Mammary epithelial cell (primary cell): ENCODE measurements at regions not wholly inside any gene's neighbourhood (a gene's known extent, or its start where the extent isn't known, plus 50 kb on each side); places are given as distances from the start of the nearest gene placed in this dataset.

Source experiments
- CTCF ChIP-seq, 2 donors: IDR thresholded peaks in 1 of 2; conservative IDR thresholded peaks in 1 of 2; 2 replicates each; pipeline ENCODE4 v1.5.1; 2011 to 2012; ENCODE audit warnings: inconsistent platforms in 2 of 2, low read length in 2 of 2, mild to moderate bottlenecking in 2 of 2, control low read depth in 1 of 2, low read depth in 1 of 2; ENCODE audit not compliant: insufficient read depth in 1 of 2; ENCODE audit errors: extremely low read depth in 1 of 2
- EZH2 ChIP-seq: IDR thresholded peaks from 2 replicates; pipeline ENCODE4 v1.6.1; 2012; ENCODE audit warnings: low read length, inconsistent platforms, borderline replicate concordance

- no peak for TF ChIP-seq EZH2
- TF ChIP-seq CTCF (conservative IDR thresholded peaks at IDR 0.05 in 1 of 2, IDR thresholded peaks at IDR 0.05 in 1 of 2; ENCODE audit: extremely low read depth in 1 of 2, insufficient read depth in 1 of 2, low read depth in 1 of 2, low read length in 2 of 2) = no peak
Observed at GRCh38 chr5:62896121-62896893, 317.7 kb downstream of the LRRC70 start.
